GM12878 (cell line): ENCODE measurements at regions not wholly inside any gene's neighbourhood (a gene's known extent, or its start where the extent isn't known, plus 50 kb on each side); places are given as distances from the start of the nearest gene placed in this dataset.

Source experiments
- ATAC-seq: fragments of 200-7000 bp; cut with Tn5 transposase; 3 replicates; pipeline ENCODE4 v1.9.1; 2020; ENCODE audit warnings: mild to moderate bottlenecking, moderate library complexity
- BruUV-seq: library from RNA; stranded (reverse); fragments of 400-500 nt; replicated peaks from 2 replicates; lab custom pipeline; 2021; lab: Mats Ljungman, UMichigan
- CTCF ChIA-PET: fragments of 300-600 bp; sonication (Branson Sonifier 250); formaldehyde crosslinking; extraction: SDS; loops from one replicate; lab custom pipeline; 2021; ENCODE audit warnings: inconsistent platforms; lab: Yijun Ruan, JAX
- POLR2A ChIA-PET: fragments of 350-600 bp; formaldehyde crosslinking; extraction: SDS; loops from one replicate; lab custom pipeline; 2021; ENCODE audit warnings: inconsistent platforms; lab: Charles Lee
- RAD21 ChIA-PET: fragments of 300-600 bp; sonication (Branson Sonifier 250); formaldehyde crosslinking; loops from one replicate; lab custom pipeline; 2023; ENCODE audit warnings: antibody characterized with exemption; ENCODE audit not compliant: unreplicated experiment; lab: Charles Lee
- SMC1A ChIA-PET: fragments of 300-600 bp; sonication (Branson Sonifier 250); formaldehyde crosslinking; loops from one replicate; lab custom pipeline; 2023; ENCODE audit not compliant: unreplicated experiment, uncharacterized antibody; lab: Charles Lee
- DNase-seq: peaks from one replicate; pipeline ENCODE4 v3.0.0-alpha.2; 2011; ENCODE audit warnings: low read depth, low spot score
- FAIRE-seq: peaks from 3 replicates; lab custom pipeline; 2011; peaks lifted over from hg19 to GRCh38; lab: Jason Lieb, UNC
- H2AFZ ChIP-seq: 2 replicates; pipeline ENCODE4 v1.6.0; 2011; ENCODE audit warnings: low read depth, low read length, control low read depth; ENCODE audit not compliant: control insufficient read depth
- H3K27ac ChIP-seq: 2 replicates; pipeline ENCODE4 v1.5.1; 2011; ENCODE audit warnings: control low read depth; ENCODE audit not compliant: control insufficient read depth, insufficient read depth
- H3K27me3 ChIP-seq, 2 experiments: replicated peaks in 1 of 2; 2 replicates each; pipeline versions ENCODE4 v1.6.0 to v1.6.1; 2011; ENCODE audit warnings: low read length in 1 of 2; ENCODE audit not compliant: control insufficient read depth in 2 of 2, insufficient read depth in 2 of 2
- H3K36me3 ChIP-seq, 2 experiments: 2 replicates each; pipeline ENCODE4 v1.5.1; 2011; ENCODE audit warnings: low read length in 1 of 2; ENCODE audit not compliant: control insufficient read depth in 2 of 2, insufficient read depth in 2 of 2
- H3K4me1 ChIP-seq: 2 replicates; pipeline ENCODE4 v1.6.1; 2011; ENCODE audit warnings: mild to moderate bottlenecking, low read length, moderate library complexity, mixed read lengths; ENCODE audit not compliant: control insufficient read depth, insufficient read depth
- H3K4me2 ChIP-seq: 2 replicates; pipeline ENCODE4 v1.6.0; 2011; ENCODE audit warnings: control low read depth; ENCODE audit not compliant: control insufficient read depth, insufficient read depth
- H3K4me3 ChIP-seq: fragments of 200-600 bp; sonication (generic); 2 replicates; pipeline ENCODE4 v1.5.1; 2016
- H3K79me2 ChIP-seq: 2 replicates; pipeline ENCODE4 v1.6.0; 2011; ENCODE audit warnings: low read length; ENCODE audit not compliant: control insufficient read depth, insufficient read depth
- H3K9ac ChIP-seq: 2 replicates; pipeline ENCODE4 v1.8.0; 2011; ENCODE audit warnings: low read length, control low read depth, mixed read lengths; ENCODE audit not compliant: control insufficient read depth, insufficient read depth
- H3K9me3 ChIP-seq: replicated peaks from 3 replicates; pipeline ENCODE4 v1.5.1; 2011; ENCODE audit warnings: mild to moderate bottlenecking, low read length; ENCODE audit not compliant: control insufficient read depth, insufficient read depth
- H4K20me1 ChIP-seq: 2 replicates; pipeline ENCODE4 v1.6.0; 2011; ENCODE audit not compliant: control insufficient read depth, insufficient read depth
- GABPA ChIP-seq: IDR thresholded peaks from 2 replicates; pipeline ENCODE4 v1.6.1; 2014; ENCODE audit warnings: antibody characterized with exemption, low read depth, mild to moderate bottlenecking, inconsistent platforms
- GATAD2B ChIP-seq: fragments of 450-650 bp; conservative IDR thresholded peaks from 2 replicates; pipeline ENCODE4 v1.6.1; 2017; ENCODE audit warnings: low read depth, mild to moderate bottlenecking, moderate library complexity
- JUNB ChIP-seq: IDR thresholded peaks from 2 replicates; pipeline ENCODE4 v1.6.1; 2016; ENCODE audit warnings: antibody characterized with exemption, mild to moderate bottlenecking
- JUND ChIP-seq: IDR thresholded peaks from 2 replicates; pipeline ENCODE4 v1.6.1; 2012; ENCODE audit warnings: low read depth, mild to moderate bottlenecking, low read length, improper control_type of control experiment, moderate library complexity
- RELB ChIP-seq: fragments of 450-650 bp; IDR thresholded peaks from 2 replicates; pipeline ENCODE4 v1.6.1; 2017; ENCODE audit warnings: low read depth, mild to moderate bottlenecking, moderate library complexity
- RUNX3 ChIP-seq: IDR thresholded peaks from 2 replicates; pipeline ENCODE4 v1.6.1; 2012; ENCODE audit warnings: low read length, inconsistent platforms
- SPI1 ChIP-seq: IDR thresholded peaks from 2 replicates; pipeline ENCODE4 v1.6.1; 2011; ENCODE audit warnings: low read depth, mild to moderate bottlenecking, low read length, moderate library complexity, borderline replicate concordance; ENCODE audit not compliant: insufficient read depth
- SRF ChIP-seq, 2 experiments: IDR thresholded peaks; 2 replicates each; pipeline ENCODE4 v1.6.1; 2011; ENCODE audit warnings: low read depth in 2 of 2, low read length in 2 of 2, mild to moderate bottlenecking in 1 of 2, moderate library complexity in 1 of 2
- TARDBP ChIP-seq: IDR thresholded peaks from 2 replicates; pipeline ENCODE4 v1.6.1; 2016; ENCODE audit warnings: borderline replicate concordance
- TBL1XR1 ChIP-seq: IDR thresholded peaks from 2 replicates; pipeline ENCODE4 v1.6.1; 2012; ENCODE audit warnings: low read depth, low read length, improper control_type of control experiment
- ZNF217 ChIP-seq: fragments of 450-650 bp; IDR thresholded peaks from 2 replicates; pipeline ENCODE4 v1.6.1; 2017; ENCODE audit warnings: antibody characterized with exemption, mild to moderate bottlenecking
- WGBS: methylation state at CpG from one replicate; pipeline ENCODE4 v1.1.6; 2016; ENCODE audit warnings: low lambda C conversion rate; ENCODE audit not compliant: insufficient replicate concordance, insufficient coverage; ENCODE audit errors: missing lambda C conversion rate; 5-methylcytosine and 5-hydroxymethylcytosine counted together
- in situ Hi-C: fragments of 300-500 bp; cut with MboI; formaldehyde crosslinking; loops from 9 replicates; pipeline ENCODE4 v1.14.3; 2018; ENCODE audit warnings: mixed read lengths
- intact Hi-C: fragments of 100-400 bp; cut with micrococcal nuclease; formaldehyde crosslinking; loops from one replicate; pipeline ENCODE4 v1.14.2; 2022; ENCODE audit not compliant: unreplicated experiment
- TF ChIP-seq, protein P1 (sequence below): IDR thresholded peaks from 2 replicates; pipeline ENCODE4 v1.6.1; 2012; ENCODE audit warnings: low read depth, low read length, improper control_type of control experiment
- TF ChIP-seq, protein P2 (sequence below): fragments of 450-650 bp; IDR thresholded peaks from 2 replicates; pipeline ENCODE4 v1.6.1; 2018; ENCODE audit warnings: mild to moderate bottlenecking, low read depth, moderate library complexity; ENCODE audit not compliant: partially characterized antibody

DNA sequence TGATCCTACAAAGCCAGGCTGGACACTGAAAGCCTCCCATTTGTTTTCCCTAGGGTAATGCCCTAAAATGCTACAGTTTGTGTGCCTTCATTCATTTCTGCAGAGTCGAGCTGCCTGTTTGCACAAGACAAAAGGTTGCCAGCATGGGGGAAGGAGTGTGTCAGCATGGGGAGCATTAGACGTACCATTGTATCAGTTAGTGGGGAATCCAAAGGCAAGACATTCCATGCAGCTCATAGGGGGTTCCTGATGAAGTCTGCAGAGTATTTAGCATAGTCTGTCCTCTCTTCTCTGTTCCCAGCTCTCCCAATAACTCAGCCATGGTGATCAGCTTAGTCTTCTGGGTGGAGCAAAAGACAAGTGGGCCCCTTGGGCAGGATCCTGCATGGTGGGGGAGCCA is 276.9 kb upstream of the PCDH7 start:
- Histone ChIP-seq H4K20me1 (no peaks in the 10 kb centered on the region), H3K4me1 (no peaks in the 10 kb centered on the region), H3K27me3 (no peaks in the 10 kb centered on the region), H3K79me2 (no peaks in the 10 kb centered on the region), H3K9ac (no peak overlapping the region), H3K27ac (no peak overlapping the region), H3K4me2 (no peak overlapping the region), H3K36me3 (no peaks in the 10 kb centered on the region), H3K9me3 (no peaks in the 10 kb centered on the region), H3K4me3 (no peak overlapping the region), H2AFZ (no peak overlapping the region)
- ChIA-PET RAD21 (no interaction called here), POLR2A (no interaction called here), CTCF (interaction anchor here (0.7 kb wide), 1 partner anchor 18 kb away, joined by 5 read pairs; no protein-coding TSS in a partner anchor), SMC1A (interaction anchor here (1.0 to 2.3 kb wide), 2 partner anchors 14 to 17 kb away, joined by 6 to 10 read pairs; no protein-coding TSS in a partner anchor)
- intact Hi-C loops (no loop called here), in situ Hi-C loops (no loop called here)
- FAIRE-seq (no peak), ATAC-seq (no peak), DNase-seq (no peak)
- BruUV-seq, result no TSS peak
- TF ChIP-seq, protein P1, sequence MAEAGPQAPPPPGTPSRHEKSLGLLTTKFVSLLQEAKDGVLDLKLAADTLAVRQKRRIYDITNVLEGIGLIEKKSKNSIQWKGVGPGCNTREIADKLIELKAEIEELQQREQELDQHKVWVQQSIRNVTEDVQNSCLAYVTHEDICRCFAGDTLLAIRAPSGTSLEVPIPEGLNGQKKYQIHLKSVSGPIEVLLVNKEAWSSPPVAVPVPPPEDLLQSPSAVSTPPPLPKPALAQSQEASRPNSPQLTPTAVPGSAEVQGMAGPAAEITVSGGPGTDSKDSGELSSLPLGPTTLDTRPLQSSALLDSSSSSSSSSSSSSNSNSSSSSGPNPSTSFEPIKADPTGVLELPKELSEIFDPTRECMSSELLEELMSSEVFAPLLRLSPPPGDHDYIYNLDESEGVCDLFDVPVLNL, result no peak
- TF ChIP-seq SRF (IDR thresholded peaks at IDR 0.05; ENCODE audit: low read depth in 2 of 2, low read length in 2 of 2) (no peak), ZNF217 (no peak)
- WGBS, result 14% methylated on average over 2 of the region's 2 CpGs

DNA sequence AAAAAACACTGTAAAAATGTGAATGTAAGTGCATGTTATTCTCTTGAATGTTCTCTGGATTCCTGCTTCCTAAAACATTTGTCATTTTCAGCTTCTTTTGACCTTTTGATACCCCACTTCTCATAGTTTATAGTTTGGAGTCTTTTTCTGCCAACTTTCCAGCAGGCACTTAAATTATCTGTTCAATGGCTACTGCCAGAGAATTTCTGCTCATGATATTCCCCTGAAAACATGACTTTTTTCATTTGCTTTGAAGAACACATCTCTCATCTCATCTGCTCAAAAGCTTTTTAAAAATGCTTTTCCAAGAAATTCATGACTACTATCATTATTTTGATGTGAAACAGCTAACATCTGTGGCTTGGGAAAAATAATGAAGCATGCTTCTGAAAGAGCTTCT is 269.7 kb upstream of the PCDH7 start:
- no TSS peak for BruUV-seq
- ChIA-PET SMC1A (no interaction called here), CTCF (no interaction called here)
- TF ChIP-seq JUNB (no peak), TARDBP (no peak), GATAD2B (no peak), RELB (no peak), TBL1XR1 (no peak), SPI1 (no peak), GABPA (no peak), RUNX3 (no peak), JUND (no peak)
- TF ChIP-seq, protein P2, sequence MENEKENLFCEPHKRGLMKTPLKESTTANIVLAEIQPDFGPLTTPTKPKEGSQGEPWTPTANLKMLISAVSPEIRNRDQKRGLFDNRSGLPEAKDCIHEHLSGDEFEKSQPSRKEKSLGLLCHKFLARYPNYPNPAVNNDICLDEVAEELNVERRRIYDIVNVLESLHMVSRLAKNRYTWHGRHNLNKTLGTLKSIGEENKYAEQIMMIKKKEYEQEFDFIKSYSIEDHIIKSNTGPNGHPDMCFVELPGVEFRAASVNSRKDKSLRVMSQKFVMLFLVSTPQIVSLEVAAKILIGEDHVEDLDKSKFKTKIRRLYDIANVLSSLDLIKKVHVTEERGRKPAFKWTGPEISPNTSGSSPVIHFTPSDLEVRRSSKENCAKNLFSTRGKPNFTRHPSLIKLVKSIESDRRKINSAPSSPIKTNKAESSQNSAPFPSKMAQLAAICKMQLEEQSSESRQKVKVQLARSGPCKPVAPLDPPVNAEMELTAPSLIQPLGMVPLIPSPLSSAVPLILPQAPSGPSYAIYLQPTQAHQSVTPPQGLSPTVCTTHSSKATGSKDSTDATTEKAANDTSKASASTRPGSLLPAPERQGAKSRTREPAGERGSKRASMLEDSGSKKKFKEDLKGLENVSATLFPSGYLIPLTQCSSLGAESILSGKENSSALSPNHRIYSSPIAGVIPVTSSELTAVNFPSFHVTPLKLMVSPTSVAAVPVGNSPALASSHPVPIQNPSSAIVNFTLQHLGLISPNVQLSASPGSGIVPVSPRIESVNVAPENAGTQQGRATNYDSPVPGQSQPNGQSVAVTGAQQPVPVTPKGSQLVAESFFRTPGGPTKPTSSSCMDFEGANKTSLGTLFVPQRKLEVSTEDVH, result no peak

More for the DNA sequence above, 269.7 kb upstream of the PCDH7 start:
- RAD21 ChIA-PET, result no interaction called here
- Histone ChIP-seq H2AFZ (no peak overlapping the region), H3K9me3 (no peaks in the 10 kb centered on the region; the same call in 2 of the 3 replicates), H3K27ac (no peak overlapping the region), H4K20me1 (no peaks in the 10 kb centered on the region), H3K9ac (no peak overlapping the region), H3K4me3 (no peak overlapping the region), H3K27me3 (no peaks in the 10 kb centered on the region), H3K4me1 (no peaks in the 10 kb centered on the region), H3K79me2 (no peaks in the 10 kb centered on the region), H3K36me3 (no peaks in the 10 kb centered on the region), H3K4me2 (no peak overlapping the region)
- POLR2A ChIA-PET, result no interaction called here
- DNase-seq, result no peak
- in situ Hi-C loops, result no loop called here
- no peak for FAIRE-seq
- ATAC-seq, result no peak
- intact Hi-C loops, result no loop called here
